ENCODE measurements at regions not wholly inside any gene's neighbourhood (a gene's known extent, or its start where the extent isn't known, plus 50 kb on each side); places are given as distances from the start of the nearest gene placed in this dataset.

- TF ChIP-seq REST (IDR thresholded peaks at IDR 0.05; ENCODE audit: low read depth) = no peak
- no peak for TF ChIP-seq CREB1 (IDR thresholded peaks at IDR 0.05; ENCODE audit: low read depth)
- no peak for TF ChIP-seq EGR1 (IDR thresholded peaks at IDR 0.05)
- TF ChIP-seq RAD21 (IDR thresholded peaks at IDR 0.05; ENCODE audit: low read depth) = no peak
- no peak for TF ChIP-seq MAX (IDR thresholded peaks at IDR 0.05)
- no peak for TF ChIP-seq EP300 (IDR thresholded peaks at IDR 0.05; ENCODE audit: borderline replicate concordance)
- no peak for TF ChIP-seq NFIC (IDR thresholded peaks at IDR 0.05)
- TF ChIP-seq FOXM1 (IDR thresholded peaks at IDR 0.05; ENCODE audit: borderline replicate concordance, low read depth) = no peak
- TF ChIP-seq ZBTB7A (IDR thresholded peaks at IDR 0.05; ENCODE audit: low read depth) = no peak
- TF ChIP-seq YY1 (IDR thresholded peaks at IDR 0.05; ENCODE audit: low read depth) = no peak
- no peak for TF ChIP-seq USF1 (IDR thresholded peaks at IDR 0.05)
- no peak for TF ChIP-seq TEAD4 (IDR thresholded peaks at IDR 0.05)
- no peak for TF ChIP-seq TAF1 (IDR thresholded peaks at IDR 0.05; ENCODE audit: low read depth)
- TF ChIP-seq CEBPB (IDR thresholded peaks at IDR 0.05) = no peak
- TF ChIP-seq TCF12 (IDR thresholded peaks at IDR 0.05; ENCODE audit: low read depth) = no peak
These were observed 808.4 kb upstream of the EPHA7 start for GRCh38 chr6:94227741-94228140.

- no peak for TF ChIP-seq MAX (IDR thresholded peaks at IDR 0.05)
- no peak for TF ChIP-seq USF1 (IDR thresholded peaks at IDR 0.05)
- TF ChIP-seq TEAD4 (IDR thresholded peaks at IDR 0.05) = no peak
- no peak for TF ChIP-seq TCF12 (IDR thresholded peaks at IDR 0.05; ENCODE audit: low read depth)
- no peak for TF ChIP-seq ZBTB7A (IDR thresholded peaks at IDR 0.05; ENCODE audit: low read depth)
- no peak for TF ChIP-seq CREB1 (IDR thresholded peaks at IDR 0.05; ENCODE audit: low read depth)
- no peak for TF ChIP-seq REST (IDR thresholded peaks at IDR 0.05; ENCODE audit: low read depth)
- TF ChIP-seq EGR1 (IDR thresholded peaks at IDR 0.05) = no peak
- no peak for TF ChIP-seq EP300 (IDR thresholded peaks at IDR 0.05; ENCODE audit: borderline replicate concordance)
- TF ChIP-seq TAF1 (IDR thresholded peaks at IDR 0.05; ENCODE audit: low read depth) = no peak
- TF ChIP-seq RAD21 (IDR thresholded peaks at IDR 0.05; ENCODE audit: low read depth) = no peak
These were observed 798.5 kb upstream of the EPHA7 start for GRCh38 chr6:94217836-94218235.

GRCh38 chr6:94215552-94215951, 796.2 kb upstream of the EPHA7 start:
- TF ChIP-seq TAF1 (IDR thresholded peaks at IDR 0.05; ENCODE audit: low read depth) (no peak), FOXM1 (IDR thresholded peaks at IDR 0.05; ENCODE audit: borderline replicate concordance, low read depth) (no peak), USF1 (IDR thresholded peaks at IDR 0.05) (no peak), CREB1 (IDR thresholded peaks at IDR 0.05; ENCODE audit: low read depth) (no peak), RAD21 (IDR thresholded peaks at IDR 0.05; ENCODE audit: low read depth) (no peak), CEBPB (IDR thresholded peaks at IDR 0.05) (no peak), YY1 (IDR thresholded peaks at IDR 0.05; ENCODE audit: low read depth) (no peak), EGR1 (IDR thresholded peaks at IDR 0.05) (no peak), EP300 (IDR thresholded peaks at IDR 0.05; ENCODE audit: borderline replicate concordance) (no peak), TEAD4 (IDR thresholded peaks at IDR 0.05) (no peak), MAX (IDR thresholded peaks at IDR 0.05) (no peak), NFIC (IDR thresholded peaks at IDR 0.05) (no peak)

GRCh38 chr6:94213226-94213625, 793.9 kb upstream of the EPHA7 start:
- TF ChIP-seq ZBTB7A (IDR thresholded peaks at IDR 0.05; ENCODE audit: low read depth) (no peak), EP300 (IDR thresholded peaks at IDR 0.05; ENCODE audit: borderline replicate concordance) (no peak), TCF12 (IDR thresholded peaks at IDR 0.05; ENCODE audit: low read depth) (no peak), EGR1 (IDR thresholded peaks at IDR 0.05) (no peak), FOXM1 (IDR thresholded peaks at IDR 0.05; ENCODE audit: borderline replicate concordance, low read depth) (no peak), TEAD4 (IDR thresholded peaks at IDR 0.05) (no peak), RAD21 (IDR thresholded peaks at IDR 0.05; ENCODE audit: low read depth) (no peak), USF1 (IDR thresholded peaks at IDR 0.05) (no peak), CEBPB (IDR thresholded peaks at IDR 0.05) (no peak), NFIC (IDR thresholded peaks at IDR 0.05) (no peak), TAF1 (IDR thresholded peaks at IDR 0.05; ENCODE audit: low read depth) (no peak), YY1 (IDR thresholded peaks at IDR 0.05; ENCODE audit: low read depth) (no peak), REST (IDR thresholded peaks at IDR 0.05; ENCODE audit: low read depth) (no peak), CREB1 (IDR thresholded peaks at IDR 0.05; ENCODE audit: low read depth) (no peak), MAX (IDR thresholded peaks at IDR 0.05) (no peak)
